ENCODE measurements at regions not wholly inside any gene's neighbourhood (a gene's known extent, or its start where the extent isn't known, plus 50 kb on each side); places are given as distances from the start of the nearest gene placed in this dataset.

- TF ChIP-seq CTCF (IDR thresholded peaks at IDR 0.05; ENCODE audit: low read depth, low read length, missing input control) (no peak), REST (IDR thresholded peaks at IDR 0.05) (no peak), RAD21 (IDR thresholded peaks at IDR 0.05) (no peak), TAF1 (conservative IDR thresholded peaks at IDR 0.05) (no peak), RXRA (IDR thresholded peaks at IDR 0.05) (no peak), SP1 (IDR thresholded peaks at IDR 0.05) (no peak), MAX (IDR thresholded peaks at IDR 0.05) (no peak), YY1 (IDR thresholded peaks at IDR 0.05) (no peak), EGR1 (IDR thresholded peaks at IDR 0.05; ENCODE audit: low read depth in 2 of 2) (no peak), HNF4G (IDR thresholded peaks at IDR 0.05) (no peak), JUND (IDR thresholded peaks at IDR 0.05) (no peak), HNF4A (conservative IDR thresholded peaks at IDR 0.05) (no peak)
These were observed 128.9 kb upstream of the RXFP2 start for GRCh38 chr13:31610270-31610998.
